Activated CD8-positive, alpha-beta T cell treated with anti-CD3 and anti-CD28 coated beads for 36 hours (primary cell): ENCODE measurements at regions not wholly inside any gene's neighbourhood (a gene's known extent, or its start where the extent isn't known, plus 50 kb on each side); places are given as distances from the start of the nearest gene placed in this dataset.

Source experiments
- ATAC-seq: fragments of 200-7000 bp; cut with Tn5 transposase; one replicate; pipeline ENCODE4 v1.10.0; 2021; ENCODE audit warnings: mild to moderate bottlenecking, moderate library complexity
- CTCF ChIA-PET: fragments of 350-600 bp; sonication (Branson Sonifier 250); formaldehyde crosslinking; loops from one replicate; lab custom pipeline; 2021; ENCODE audit warnings: antibody characterized with exemption; lab: Charles Lee
- POLR2A ChIA-PET: fragments of 350-600 bp; sonication (Branson Sonifier 250); formaldehyde crosslinking; loops from one replicate; lab custom pipeline; 2021; ENCODE audit warnings: antibody characterized with exemption; lab: Charles Lee
- DNase-seq: peaks from one replicate; pipeline ENCODE4 v3.0.0-alpha.2; 2020
- H3K27ac Mint-ChIP-seq: one replicate; pipeline ENCODE4 v1.8.0; 2021; ENCODE audit warnings: mild to moderate bottlenecking, mixed read lengths
- H3K27me3 Mint-ChIP-seq: one replicate; pipeline ENCODE4 v1.8.0; 2021; ENCODE audit warnings: mixed read lengths
- H3K36me3 Mint-ChIP-seq: one replicate; pipeline ENCODE4 v1.8.0; 2021; ENCODE audit warnings: low read depth, mixed read lengths
- H3K4me1 Mint-ChIP-seq: one replicate; pipeline ENCODE4 v1.8.0; 2021; ENCODE audit warnings: low read depth, mixed read lengths
- H3K4me3 Mint-ChIP-seq: one replicate; pipeline ENCODE4 v1.8.0; 2021; ENCODE audit warnings: mild to moderate bottlenecking, moderate library complexity, mixed read lengths
- H3K9me3 Mint-ChIP-seq: one replicate; pipeline ENCODE4 v1.8.0; 2021; ENCODE audit warnings: mixed read lengths
- intact Hi-C: fragments of 100-400 bp; cut with micrococcal nuclease; formaldehyde crosslinking; loops from one replicate; pipeline ENCODE4 v1.10.0; 2022
- TF ChIP-seq, protein P1 (sequence below): fragments of 200-600 bp; IDR thresholded peaks from one replicate; pipeline ENCODE4 v1.8.0; 2022; ENCODE audit warnings: antibody characterized with exemption, mild to moderate bottlenecking

DNA sequence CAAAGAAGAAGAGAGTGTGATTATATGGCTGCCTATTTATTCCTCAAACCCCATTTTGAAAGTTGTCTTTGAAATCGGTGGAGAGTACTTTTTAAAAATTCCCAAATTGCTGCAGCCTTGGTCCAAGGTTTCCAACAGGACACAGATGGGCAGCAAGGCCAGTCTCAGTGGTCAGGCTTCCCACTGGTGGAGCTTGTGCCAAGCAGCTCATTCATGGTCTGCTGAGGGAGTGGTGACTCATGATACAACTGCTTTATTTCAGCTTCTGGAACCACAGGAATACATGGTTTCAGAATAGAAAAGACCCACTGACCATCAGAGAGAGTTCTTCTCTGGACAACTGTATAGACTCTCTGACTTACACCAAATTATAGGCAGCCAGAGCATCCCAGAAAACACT, 673.1 kb upstream of the KLF4 start:
- intact Hi-C loops = no loop called here
- Mint-ChIP-seq H3K27ac (no peak overlapping the region), H3K4me3 (no peak overlapping the region), H3K27me3 (no peaks in the 10 kb centered on the region), H3K9me3 (peaks cover 3% of the 10 kb centered on the region), H3K4me1 (no peaks in the 10 kb centered on the region), H3K36me3 (no peaks in the 10 kb centered on the region)
- ATAC-seq (no peak), DNase-seq (no peak)
- ChIA-PET CTCF (interaction anchor here (0.5 kb wide), 1 partner anchor 582 kb away, joined by 3 read pairs; no protein-coding TSS in a partner anchor), POLR2A (interaction anchor here (0.5 kb wide), 1 partner anchor 15 kb away, joined by 3 read pairs; no protein-coding TSS in a partner anchor)
- TF ChIP-seq, protein P1, sequence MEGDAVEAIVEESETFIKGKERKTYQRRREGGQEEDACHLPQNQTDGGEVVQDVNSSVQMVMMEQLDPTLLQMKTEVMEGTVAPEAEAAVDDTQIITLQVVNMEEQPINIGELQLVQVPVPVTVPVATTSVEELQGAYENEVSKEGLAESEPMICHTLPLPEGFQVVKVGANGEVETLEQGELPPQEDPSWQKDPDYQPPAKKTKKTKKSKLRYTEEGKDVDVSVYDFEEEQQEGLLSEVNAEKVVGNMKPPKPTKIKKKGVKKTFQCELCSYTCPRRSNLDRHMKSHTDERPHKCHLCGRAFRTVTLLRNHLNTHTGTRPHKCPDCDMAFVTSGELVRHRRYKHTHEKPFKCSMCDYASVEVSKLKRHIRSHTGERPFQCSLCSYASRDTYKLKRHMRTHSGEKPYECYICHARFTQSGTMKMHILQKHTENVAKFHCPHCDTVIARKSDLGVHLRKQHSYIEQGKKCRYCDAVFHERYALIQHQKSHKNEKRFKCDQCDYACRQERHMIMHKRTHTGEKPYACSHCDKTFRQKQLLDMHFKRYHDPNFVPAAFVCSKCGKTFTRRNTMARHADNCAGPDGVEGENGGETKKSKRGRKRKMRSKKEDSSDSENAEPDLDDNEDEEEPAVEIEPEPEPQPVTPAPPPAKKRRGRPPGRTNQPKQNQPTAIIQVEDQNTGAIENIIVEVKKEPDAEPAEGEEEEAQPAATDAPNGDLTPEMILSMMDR = no peak

DNA sequence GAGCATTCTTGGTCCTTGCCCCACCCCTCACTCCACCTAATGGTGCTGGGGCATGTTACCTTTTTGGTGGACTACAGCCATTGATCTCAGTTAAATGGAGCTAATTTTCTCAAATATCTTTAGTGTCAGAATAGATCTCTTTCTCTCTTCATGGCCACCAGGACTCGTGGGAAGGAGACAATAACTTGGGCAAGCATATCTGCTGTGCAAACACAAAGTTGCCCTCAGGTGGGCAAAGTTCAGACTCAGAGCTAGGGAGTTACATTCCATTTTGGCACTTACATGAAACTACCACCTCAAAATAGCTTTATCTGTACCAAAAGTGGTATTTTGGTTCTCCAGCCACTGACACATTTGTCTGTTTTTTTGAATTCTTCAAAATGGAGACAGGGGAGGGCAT, 671.9 kb upstream of the KLF4 start:
- Mint-ChIP-seq H3K4me3 (no peak overlapping the region), H3K27me3 (no peaks in the 10 kb centered on the region), H3K27ac (no peak overlapping the region), H3K4me1 (no peaks in the 10 kb centered on the region), H3K9me3 (peaks cover 3% of the 10 kb centered on the region), H3K36me3 (no peaks in the 10 kb centered on the region)
- DNase-seq (no peak), ATAC-seq (no peak)
- TF ChIP-seq, protein P1 = no peak
- POLR2A ChIA-PET = no interaction called here
- intact Hi-C loops = no loop called here
- CTCF ChIA-PET = no interaction called here

DNA sequence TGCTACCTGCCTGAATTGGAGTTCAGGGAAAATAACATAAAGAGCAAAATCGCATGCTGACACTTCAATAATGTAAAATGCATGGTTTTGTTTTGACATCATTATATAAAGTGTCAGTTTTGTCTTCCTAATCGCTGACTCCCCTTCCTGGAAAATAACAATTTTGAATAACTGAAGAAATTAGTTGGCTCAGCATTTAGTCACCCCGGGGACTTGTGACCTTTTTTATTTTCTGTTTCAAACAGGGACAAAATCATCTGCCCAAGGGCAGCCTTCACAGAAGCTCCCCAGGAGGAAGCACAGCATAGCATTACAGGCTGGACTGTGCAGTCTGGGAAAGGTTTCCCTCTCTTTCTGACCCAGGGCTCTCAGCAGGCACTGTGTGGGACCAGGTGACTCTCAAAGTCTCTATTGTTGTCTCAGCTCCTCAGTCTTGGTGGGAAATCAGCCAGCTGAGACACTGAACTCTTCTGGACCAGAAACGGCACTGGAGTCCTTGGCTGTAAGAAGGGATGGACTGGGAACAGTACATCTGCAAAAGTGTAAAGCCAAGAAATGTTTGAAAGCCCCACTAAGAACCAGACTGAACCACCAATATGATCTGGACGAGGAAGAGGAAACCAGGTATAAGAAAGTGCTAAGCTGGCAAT, 671.3 kb upstream of the KLF4 start:
- Mint-ChIP-seq H3K4me3 (no peak overlapping the region), H3K9me3 (peaks cover 3% of the 10 kb centered on the region), H3K27ac (no peak overlapping the region), H3K27me3 (no peaks in the 10 kb centered on the region), H3K4me1 (no peaks in the 10 kb centered on the region), H3K36me3 (no peaks in the 10 kb centered on the region)
- POLR2A ChIA-PET = no interaction called here
- DNase-seq (no peak), ATAC-seq (no peak)
- CTCF ChIA-PET = no interaction called here
- intact Hi-C loops = no loop called here
- TF ChIP-seq, protein P1 = no peak

DNA sequence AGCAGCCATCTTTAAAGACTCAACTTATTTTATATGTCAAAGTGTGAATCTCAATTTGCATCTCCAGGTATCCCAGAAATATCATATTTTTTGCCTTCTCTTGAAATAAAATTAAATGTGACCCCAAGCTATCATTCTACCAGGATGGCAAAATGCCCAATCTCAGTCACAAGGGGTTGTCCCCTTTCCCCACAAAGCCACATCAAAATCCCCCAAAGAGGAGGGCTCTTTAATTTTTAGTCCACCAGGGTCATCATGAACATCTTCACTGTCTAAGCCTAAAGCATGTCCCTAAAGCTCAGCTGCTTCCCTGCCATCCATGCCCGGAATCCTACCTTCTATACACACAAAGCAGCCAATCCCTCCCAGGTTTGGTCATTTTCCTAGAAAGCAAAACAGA, 670.5 kb upstream of the KLF4 start:
- TF ChIP-seq, protein P1 = no peak
- ChIA-PET CTCF (interaction anchor here (0.6 kb wide), 1 partner anchor 405 kb away, joined by 3 read pairs; no protein-coding TSS in a partner anchor), POLR2A (no interaction called here)
- H3K4me3 Mint-ChIP-seq = no peak overlapping the region
- no peaks in the 10 kb centered on the region for H3K4me1 Mint-ChIP-seq
- ATAC-seq = no peak
- no peak for DNase-seq
- H3K9me3 Mint-ChIP-seq = peaks cover 3% of the 10 kb centered on the region
- H3K27ac Mint-ChIP-seq = no peak overlapping the region
- H3K36me3 Mint-ChIP-seq = no peaks in the 10 kb centered on the region
- H3K27me3 Mint-ChIP-seq = no peaks in the 10 kb centered on the region
- intact Hi-C loops = no loop called here

DNA sequence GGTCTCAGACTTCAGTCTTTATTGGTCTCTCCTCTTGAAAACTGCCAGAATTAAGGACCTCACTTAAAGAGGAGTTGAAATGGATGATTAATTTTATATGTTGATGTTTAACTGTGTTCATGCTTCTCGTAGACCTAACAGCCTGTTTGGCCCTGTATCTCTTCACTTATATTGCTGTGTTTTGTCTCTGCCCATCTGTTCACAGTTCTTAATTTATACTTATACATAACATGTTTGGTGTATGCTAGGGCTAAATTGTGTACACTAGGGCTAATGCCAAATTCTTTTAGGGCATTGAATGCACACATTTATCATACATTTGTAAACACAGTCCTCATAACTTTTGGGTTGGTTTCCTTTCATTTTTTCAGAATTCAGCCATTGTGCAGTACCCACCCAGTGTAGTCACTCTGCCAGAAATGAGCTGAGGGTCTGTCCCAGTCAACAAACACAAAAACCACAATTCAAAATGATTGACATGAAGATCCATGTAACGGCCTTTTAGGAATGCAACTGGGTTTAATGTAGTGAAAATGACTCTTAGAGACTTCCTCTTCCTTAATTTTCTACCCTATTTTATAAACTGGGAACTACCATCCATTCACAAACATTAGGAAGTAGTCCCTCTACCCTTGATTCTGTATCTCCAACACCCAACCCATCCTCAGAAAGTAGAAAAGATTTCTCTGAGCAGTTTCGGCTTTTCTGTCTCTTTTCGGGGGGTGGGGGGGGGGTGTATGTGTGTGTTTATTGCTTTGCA, 668.8 kb upstream of the KLF4 start:
- CTCF ChIA-PET = no interaction called here
- H3K4me1 Mint-ChIP-seq = no peaks in the 10 kb centered on the region
- POLR2A ChIA-PET = no interaction called here
- DNase-seq (no peak), ATAC-seq (no peak)
- TF ChIP-seq, protein P1 = no peak
- peaks cover 2% of the 10 kb centered on the region for H3K9me3 Mint-ChIP-seq
- H3K27me3 Mint-ChIP-seq = no peaks in the 10 kb centered on the region
- no peaks in the 10 kb centered on the region for H3K36me3 Mint-ChIP-seq
- no peak overlapping the region for H3K4me3 Mint-ChIP-seq
- intact Hi-C loops = no loop called here
- no peak overlapping the region for H3K27ac Mint-ChIP-seq
